ENCODE measurements at regions not wholly inside any gene's neighbourhood (a gene's known extent, or its start where the extent isn't known, plus 50 kb on each side); places are given as distances from the start of the nearest gene placed in this dataset.

- no peak overlapping the region for H3K4me3 ChIP-seq
- no peak overlapping the region for H3K27ac ChIP-seq
Measured at GRCh38 chr9:8106362-8106761, 306.8 kb upstream of the DMAC1 start.

GRCh38 chr9:8101607-8102006 is 302.0 kb upstream of the DMAC1 start:
- no peak overlapping the region for H3K4me3 ChIP-seq
- H3K27ac ChIP-seq, result no peak overlapping the region

GRCh38 chr9:8096091-8096490 is 296.5 kb upstream of the DMAC1 start:
- Histone ChIP-seq H3K27ac (no peak overlapping the region), H3K4me3 (no peak overlapping the region)

- Histone ChIP-seq H3K4me3 (no peak overlapping the region), H3K27ac (no peak overlapping the region)
Measured at GRCh38 chr9:8095672-8096086, 296.1 kb upstream of the DMAC1 start.

- Histone ChIP-seq H3K27ac (no peak overlapping the region), H3K4me3 (no peak overlapping the region)
Measured at GRCh38 chr9:8088477-8088876, 288.9 kb upstream of the DMAC1 start.

GRCh38 chr9:8085986-8086385 is 286.4 kb upstream of the DMAC1 start:
- H3K27ac ChIP-seq, result no peak overlapping the region
- no peak overlapping the region for H3K4me3 ChIP-seq

- H3K27ac ChIP-seq, result no peak overlapping the region
- H3K4me3 ChIP-seq, result no peak overlapping the region
Measured at GRCh38 chr9:8078641-8079140, 279.1 kb upstream of the DMAC1 start.

GRCh38 chr9:8074713-8075286 is 275.2 kb upstream of the DMAC1 start:
- H3K27ac ChIP-seq, result no peak overlapping the region
- no peak overlapping the region for H3K4me3 ChIP-seq

GRCh38 chr9:8071445-8071798 is 271.8 kb upstream of the DMAC1 start:
- no peak overlapping the region for H3K4me3 ChIP-seq
- no peak overlapping the region for H3K27ac ChIP-seq

GRCh38 chr9:8070779-8071444 is 271.3 kb upstream of the DMAC1 start:
- no peak overlapping the region for H3K4me3 ChIP-seq
- H3K27ac ChIP-seq, result no peak overlapping the region

GRCh38 chr9:8062459-8062858 is 262.9 kb upstream of the DMAC1 start:
- no peak overlapping the region for H3K27ac ChIP-seq
- no peak overlapping the region for H3K4me3 ChIP-seq

GRCh38 chr9:8053501-8053900 is 253.9 kb upstream of the DMAC1 start:
- no peak overlapping the region for H3K27ac ChIP-seq
- H3K4me3 ChIP-seq, result no peak overlapping the region

GRCh38 chr9:8052991-8053390 is 253.4 kb upstream of the DMAC1 start:
- Histone ChIP-seq H3K4me3 (no peak overlapping the region), H3K27ac (no peak overlapping the region)

- no peak overlapping the region for H3K27ac ChIP-seq
Measured at GRCh38 chr9:8037745-8038144, 238.2 kb upstream of the DMAC1 start.

GRCh38 chr9:8036914-8037524 is 237.4 kb upstream of the DMAC1 start:
- no peak overlapping the region for H3K4me3 ChIP-seq

More at GRCh38 chr9:8037745-8038144, 238.2 kb upstream of the DMAC1 start:
- H3K4me3 ChIP-seq, result no peak overlapping the region

GRCh38 chr9:8033794-8034193 is 234.2 kb upstream of the DMAC1 start:
- H3K4me3 ChIP-seq, result no peak overlapping the region
- H3K27ac ChIP-seq, result no peak overlapping the region

More at GRCh38 chr9:8036914-8037524, 237.4 kb upstream of the DMAC1 start:
- no peak overlapping the region for H3K27ac ChIP-seq

- Histone ChIP-seq H3K27ac (no peak overlapping the region), H3K4me3 (no peak overlapping the region)
Measured at GRCh38 chr9:8030095-8030494, 230.5 kb upstream of the DMAC1 start.

GRCh38 chr9:8027351-8027750 is 227.8 kb upstream of the DMAC1 start:
- H3K4me3 ChIP-seq, result no peak overlapping the region
- no peak overlapping the region for H3K27ac ChIP-seq

- Histone ChIP-seq H3K27ac (no peak overlapping the region), H3K4me3 (no peak overlapping the region)
Measured at GRCh38 chr9:8025551-8025950, 226.0 kb upstream of the DMAC1 start.

- Histone ChIP-seq H3K4me3 (no peak overlapping the region), H3K27ac (no peak overlapping the region)
Measured at GRCh38 chr9:8020186-8020585, 220.6 kb upstream of the DMAC1 start.

GRCh38 chr9:8019636-8020035 is 220.1 kb upstream of the DMAC1 start:
- Histone ChIP-seq H3K27ac (no peak overlapping the region), H3K4me3 (no peak overlapping the region)
